HK-2 (cell line): ENCODE measurements at regions not wholly inside any gene's neighbourhood (a gene's known extent, or its start where the extent isn't known, plus 50 kb on each side); places are given as distances from the start of the nearest gene placed in this dataset.

ENCODE experiments used
- DNase-seq: peaks from one replicate; pipeline ENCODE4 v3.0.0-alpha.2; 2018; ENCODE audit not compliant: unreplicated experiment

- DNase-seq = no peak
Measured at GRCh38 chr3:80492162-80492561, 724.4 kb upstream of the ROBO1 start.

DNA sequence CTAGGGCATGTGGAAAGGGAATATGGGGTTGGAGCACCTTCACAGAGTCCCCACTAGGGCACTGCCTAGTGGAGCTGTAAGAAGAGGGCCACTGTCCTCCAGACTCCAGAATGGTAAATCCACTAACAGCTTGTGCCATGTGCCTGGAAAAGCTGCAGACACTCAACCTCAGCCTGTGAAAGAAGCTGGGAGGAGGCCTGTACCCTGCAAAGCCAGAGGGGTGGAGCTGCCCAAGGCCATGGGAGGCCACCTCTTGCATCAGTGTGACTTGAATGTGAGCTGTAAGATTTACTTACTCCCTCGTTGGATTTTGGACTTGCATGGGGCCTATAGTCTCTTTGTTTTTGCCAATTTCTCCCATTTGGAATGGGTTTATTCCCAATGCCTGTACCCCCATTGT lies 705.2 kb upstream of the ROBO1 start:
- DNase-seq = no peak

DNA sequence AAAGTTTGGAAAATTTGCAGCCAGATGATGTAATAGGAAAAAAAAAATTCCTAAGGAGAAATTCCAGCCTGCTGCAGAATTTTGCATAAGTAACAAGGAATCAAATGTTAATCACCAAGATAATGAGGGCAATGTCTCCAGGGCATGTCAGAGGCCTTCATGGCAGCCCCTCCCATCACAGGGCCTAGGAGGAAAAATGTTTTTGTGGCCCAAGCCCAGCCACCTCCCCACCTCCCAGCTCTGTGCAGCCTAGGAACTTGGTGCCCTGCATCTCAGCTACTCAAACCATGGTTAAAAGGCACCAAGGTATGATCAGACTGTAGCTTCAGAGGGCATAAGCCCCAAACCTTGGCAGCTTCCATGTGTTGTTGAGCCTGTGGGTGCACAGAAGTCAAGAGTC lies 704.7 kb upstream of the ROBO1 start:
- no peak for DNase-seq

DNA sequence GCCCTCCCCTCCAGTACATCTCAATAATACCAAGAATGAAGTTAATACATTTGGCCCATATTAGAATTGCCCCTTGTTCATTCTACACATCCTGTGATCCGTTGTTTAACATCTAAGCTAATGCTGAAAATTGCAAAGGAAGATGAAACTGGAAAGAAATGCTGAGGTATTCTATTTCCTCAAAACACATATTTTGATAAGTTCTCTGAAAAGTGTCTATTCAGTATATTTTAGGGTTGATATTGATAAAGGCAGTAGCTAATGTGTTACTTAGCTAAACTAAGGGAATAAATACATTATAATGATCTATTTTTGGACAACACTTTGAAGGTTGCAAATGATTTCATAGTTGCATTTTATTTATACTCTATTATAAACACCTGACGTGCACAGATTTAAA lies 702.6 kb upstream of the ROBO1 start:
- no peak for DNase-seq

DNA sequence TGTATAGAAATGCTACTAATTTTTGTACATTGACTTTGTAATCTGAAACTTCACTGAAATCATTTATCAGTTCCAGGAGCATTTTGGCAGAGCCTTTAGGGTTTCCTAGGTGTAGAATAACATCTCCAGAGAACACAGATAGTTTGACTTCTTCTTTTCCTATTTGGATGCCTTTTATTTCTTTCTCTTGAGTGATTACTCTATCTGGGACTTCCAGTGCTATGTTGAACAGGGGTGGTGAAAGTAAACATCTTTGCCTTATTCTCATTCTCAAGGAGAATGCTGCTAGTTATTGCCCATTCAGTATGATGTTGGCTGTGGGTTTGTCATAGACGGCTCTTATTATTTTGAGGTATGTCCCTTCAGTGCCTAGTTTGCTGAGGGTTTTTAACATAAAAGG lies 697.9 kb upstream of the ROBO1 start:
- DNase-seq = no peak

- DNase-seq = no peak
Measured at GRCh38 chr3:80451393-80451792, 683.6 kb upstream of the ROBO1 start.

DNA sequence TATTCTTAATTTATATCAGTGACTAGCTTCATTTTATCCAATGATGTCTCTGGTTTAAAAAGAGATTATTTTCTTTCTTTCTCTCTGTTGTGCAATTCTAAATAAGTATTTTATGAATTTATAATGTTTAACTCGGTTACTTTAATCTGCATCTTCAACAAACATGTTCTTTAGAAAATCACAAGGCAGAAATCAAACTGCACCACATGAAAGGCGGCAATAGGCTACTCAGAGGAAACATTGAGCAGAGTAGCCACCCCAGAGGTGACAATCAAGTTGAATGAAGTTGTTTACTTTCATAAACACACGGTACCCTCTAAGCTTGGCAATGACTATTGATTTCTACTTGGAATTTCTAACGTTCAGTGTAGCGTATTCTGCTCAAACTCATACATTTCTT lies 677.8 kb upstream of the ROBO1 start:
- DNase-seq = no peak

DNA sequence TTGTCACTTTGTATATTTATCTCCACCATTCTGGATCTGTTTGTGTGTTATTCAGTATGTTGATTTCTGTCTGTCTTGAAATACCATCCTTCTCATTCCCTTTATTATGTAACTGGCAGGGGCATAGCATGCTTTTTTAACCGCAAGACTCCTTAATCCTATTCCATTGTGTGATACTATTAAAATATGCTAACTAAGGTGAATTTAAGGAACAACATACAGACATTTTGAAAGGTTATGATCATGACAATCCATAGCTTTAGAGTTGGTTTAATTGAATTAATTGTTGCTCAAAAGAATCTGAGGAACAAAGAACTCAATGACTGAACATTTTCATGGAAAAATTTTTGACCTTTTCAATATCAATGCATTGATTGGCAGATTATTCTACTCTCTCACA lies 677.3 kb upstream of the ROBO1 start:
- no peak for DNase-seq

DNA sequence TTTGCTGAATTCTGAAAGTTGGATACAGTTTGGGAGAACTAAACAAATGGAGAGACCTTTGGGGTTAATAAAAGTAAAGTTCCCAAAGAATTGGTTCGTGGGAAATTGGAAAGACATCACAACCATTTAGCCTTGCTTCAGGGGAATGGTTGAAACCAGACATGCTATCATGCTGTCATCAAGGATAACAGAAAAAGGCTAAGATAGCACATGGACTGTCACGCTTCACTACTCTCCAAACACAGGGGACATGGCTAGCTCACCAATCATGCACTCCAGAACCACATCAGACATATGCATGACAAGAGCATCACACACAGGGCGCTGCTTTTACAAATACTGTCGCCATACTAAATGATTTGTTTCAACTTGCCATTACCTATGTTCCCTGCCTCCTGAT lies 671.7 kb upstream of the ROBO1 start:
- no peak for DNase-seq

DNA sequence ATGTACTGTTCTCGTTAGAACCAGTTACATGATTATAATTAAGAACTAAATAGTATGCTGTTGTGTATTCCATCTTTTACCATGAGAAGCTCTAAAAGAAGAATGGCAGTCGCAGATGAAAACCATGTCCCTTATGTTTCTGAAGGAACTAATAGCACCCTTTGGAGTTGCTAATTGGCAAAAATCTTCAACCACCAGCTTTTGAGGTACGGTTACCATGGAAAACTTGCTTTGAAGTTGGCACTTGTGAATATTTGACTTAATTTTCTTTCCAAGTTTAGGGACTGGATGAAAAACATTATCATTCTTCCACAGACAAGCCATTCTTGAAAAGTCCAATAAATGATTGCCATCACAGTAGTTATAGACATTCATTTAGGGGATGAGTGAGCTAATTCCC lies 666.6 kb upstream of the ROBO1 start:
- DNase-seq = no peak

- no peak for DNase-seq
Measured at GRCh38 chr3:80424951-80425350, 657.2 kb upstream of the ROBO1 start.

GRCh38 chr3:80408030-80408721 lies 640.4 kb upstream of the ROBO1 start:
- DNase-seq = no peak

DNA sequence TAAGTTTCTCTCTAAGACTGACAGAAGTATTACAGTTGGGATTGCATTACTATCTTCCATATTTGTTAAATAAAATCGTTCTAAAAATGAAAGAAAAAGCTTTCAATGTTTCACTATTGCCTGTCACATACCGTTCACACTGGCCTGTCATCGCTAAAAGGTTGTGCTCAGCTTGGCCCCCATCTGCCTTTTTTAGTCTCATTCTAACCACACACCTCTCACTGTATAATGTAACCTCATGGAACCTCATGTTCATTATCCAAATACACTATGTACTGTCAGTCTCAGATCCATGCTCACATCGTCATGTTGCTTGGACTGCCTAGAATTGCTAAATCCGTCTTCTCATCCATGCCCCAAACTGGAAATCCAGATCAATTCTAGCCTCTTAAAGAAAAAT lies 637.8 kb upstream of the ROBO1 start:
- no peak for DNase-seq

- DNase-seq = no peak
Measured at GRCh38 chr3:80395023-80395422, 627.2 kb upstream of the ROBO1 start.

DNA sequence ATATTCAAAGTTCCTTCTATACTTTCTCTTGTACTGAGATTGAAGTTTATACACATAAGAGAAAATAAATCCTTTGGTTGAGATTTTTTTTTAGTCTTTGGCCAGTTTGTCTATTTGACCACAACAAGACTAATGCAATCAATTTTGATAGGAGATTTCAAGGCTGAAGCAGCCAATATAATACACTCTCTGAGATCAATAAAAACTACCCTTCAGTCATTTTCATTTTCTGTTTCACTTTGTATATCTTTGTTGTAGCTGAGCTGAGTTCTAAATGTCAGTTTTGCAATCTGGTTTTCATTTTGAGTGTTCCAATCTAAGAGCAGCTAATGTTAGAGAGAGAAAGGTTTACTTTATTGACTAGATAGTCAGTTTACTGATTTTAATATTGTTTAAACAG lies 623.8 kb upstream of the ROBO1 start:
- no peak for DNase-seq

DNA sequence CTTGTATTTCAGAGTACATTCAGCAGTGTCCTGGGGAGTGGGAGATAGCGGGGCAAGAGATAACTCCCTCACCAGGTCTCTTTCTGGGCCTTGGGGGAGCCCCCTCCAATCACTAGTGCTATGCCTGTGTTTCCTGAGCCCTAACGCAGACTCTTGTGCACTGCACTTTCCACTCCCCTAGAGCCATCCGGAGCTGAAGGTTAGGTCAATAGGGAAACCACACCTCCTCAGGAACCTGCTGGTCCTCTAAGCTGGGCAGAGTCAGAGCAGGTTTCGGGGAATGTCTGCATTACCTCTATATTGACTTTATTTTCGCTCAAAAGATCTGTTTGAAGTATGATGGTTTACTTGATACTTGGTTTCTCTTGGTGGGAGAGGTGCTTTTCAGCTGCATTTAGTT lies 617.0 kb upstream of the ROBO1 start:
- no peak for DNase-seq

DNA sequence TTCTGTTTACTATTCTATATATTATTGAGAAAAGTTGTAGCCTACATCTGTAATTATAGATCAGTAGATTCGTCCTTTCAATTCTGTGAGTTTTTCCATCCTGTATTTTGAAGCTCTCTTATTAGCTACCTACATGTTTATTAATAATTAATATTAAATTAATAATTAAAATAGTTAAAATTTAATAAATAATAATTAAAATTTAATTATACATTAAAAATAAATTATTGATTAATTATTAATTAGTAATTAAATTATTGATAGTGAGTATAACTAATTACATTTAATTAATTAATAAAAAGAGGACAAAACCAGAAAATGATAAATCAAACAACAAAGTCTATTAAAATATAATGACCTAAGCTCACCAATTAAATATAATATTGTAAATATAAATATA lies 606.6 kb upstream of the ROBO1 start:
- no peak for DNase-seq

DNA sequence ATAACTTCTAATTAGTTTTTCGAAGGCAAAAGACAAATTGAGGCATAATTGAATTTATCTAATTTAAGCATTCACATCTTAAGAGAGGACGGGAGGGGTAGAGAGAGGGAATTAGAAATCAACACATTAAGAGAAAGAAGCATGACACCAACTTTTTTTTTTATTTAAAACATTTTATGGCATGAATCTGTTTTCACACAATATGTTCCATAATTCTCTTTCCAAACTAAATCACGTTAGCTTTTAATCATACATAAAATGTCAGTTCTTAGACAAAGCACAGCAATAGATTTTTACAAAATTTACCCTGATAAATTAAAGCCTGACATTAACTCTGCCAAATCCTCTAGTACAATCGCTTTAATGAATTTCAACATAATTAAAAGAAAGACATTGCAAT lies 600.8 kb upstream of the ROBO1 start:
- DNase-seq = no peak

DNA sequence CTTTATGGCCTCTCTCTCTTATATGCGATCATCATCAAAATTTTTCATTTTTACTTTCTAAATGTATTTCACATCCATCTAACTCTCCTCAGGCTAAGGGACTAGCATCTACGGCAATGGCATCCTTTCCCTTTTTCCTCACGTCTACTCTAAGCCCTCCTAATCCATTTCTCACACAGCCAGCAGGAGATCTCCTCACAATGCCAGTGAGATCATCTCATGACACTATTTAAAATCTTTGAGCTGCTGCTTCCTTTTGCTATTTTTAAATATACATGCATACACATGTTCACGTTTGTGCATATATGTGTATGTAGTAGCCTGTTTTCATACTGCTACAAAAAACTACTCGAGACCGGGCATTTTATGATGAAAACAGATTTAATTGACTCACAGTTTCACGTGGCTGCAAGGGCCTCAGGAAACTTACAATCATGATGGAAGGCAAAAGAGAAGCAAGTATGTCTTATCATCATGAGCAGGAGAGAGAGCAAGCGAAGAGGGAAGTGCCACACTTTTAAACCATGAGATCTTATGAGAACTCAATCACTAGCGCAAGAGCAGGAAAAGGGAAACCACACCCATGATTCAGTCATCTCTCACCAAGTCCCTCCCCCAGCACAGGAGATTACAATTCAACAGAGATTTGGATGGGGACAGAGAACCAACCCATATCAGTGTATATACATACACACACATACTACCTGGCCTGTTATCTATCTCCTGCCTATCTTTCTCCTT lies 599.2 kb upstream of the ROBO1 start:
- no peak for DNase-seq

DNA sequence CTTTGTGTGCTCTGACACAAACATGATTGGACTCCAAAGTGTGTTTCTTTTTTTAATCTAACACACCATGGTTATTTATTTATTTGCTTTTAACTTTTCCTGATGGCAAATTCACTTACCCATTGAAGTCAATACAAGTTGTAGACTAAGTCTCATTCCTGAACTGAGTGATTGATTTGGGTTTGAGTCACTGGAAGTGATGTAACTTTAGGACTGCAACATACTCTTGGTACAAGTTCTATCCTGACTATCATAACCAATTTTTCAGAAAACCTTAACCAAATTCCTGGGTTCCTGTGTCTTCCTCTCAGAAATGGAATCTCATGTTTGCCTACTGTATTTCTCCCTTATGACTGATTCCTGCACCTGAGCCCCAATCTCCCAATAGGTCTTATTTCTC lies 590.0 kb upstream of the ROBO1 start:
- no peak for DNase-seq

DNA sequence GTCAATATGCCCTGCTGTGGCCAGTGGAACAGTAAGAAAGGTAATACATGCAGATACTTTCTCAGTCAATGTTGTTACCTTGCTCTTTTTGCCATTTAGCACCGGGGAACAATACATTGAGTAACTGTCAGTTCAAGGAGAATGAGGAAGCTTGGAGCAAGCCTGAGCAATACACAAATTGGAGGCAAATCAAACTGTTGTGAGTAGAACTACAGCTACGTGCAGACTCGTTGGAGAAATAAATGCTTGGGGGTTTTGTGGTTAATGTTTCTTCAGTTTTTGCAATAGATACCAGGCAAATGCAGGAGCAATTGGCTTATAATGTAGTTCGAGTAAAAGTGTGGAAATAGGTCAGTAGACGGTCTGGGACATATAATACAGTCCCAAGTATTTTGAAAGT lies 587.3 kb upstream of the ROBO1 start:
- DNase-seq = no peak

- no peak for DNase-seq
Measured at GRCh38 chr3:80351201-80351600, 583.4 kb upstream of the ROBO1 start.

DNA sequence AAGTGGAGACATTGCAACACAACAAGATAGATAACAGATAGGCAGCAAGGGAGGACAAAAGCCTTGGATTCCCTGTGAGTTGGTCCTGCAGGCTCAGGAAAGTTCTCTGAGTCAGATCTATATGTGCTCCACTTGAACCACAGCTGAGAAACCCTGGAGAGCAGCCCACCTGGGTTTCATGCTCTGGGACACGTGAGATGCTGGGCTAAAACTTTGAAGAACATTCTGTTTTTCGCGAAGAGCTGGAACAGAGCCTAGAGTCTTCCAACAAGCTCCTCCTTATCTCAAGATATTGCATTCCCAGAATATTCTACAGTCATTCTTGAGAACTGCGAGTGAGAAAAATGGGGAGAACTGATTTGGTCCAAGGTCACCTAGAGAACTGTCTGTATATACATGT lies 583.0 kb upstream of the ROBO1 start:
- DNase-seq = no peak

- DNase-seq = no peak
Measured at GRCh38 chr3:80338366-80338765, 570.6 kb upstream of the ROBO1 start.
